Glutamatergic neuron (in vitro differentiated cells): ENCODE measurements at regions not wholly inside any gene's neighbourhood (a gene's known extent, or its start where the extent isn't known, plus 50 kb on each side); places are given as distances from the start of the nearest gene placed in this dataset.

Experiments used
- DNase-seq: peaks from one replicate; pipeline ENCODE4 v3.0.0; 2022
- H3K27ac Mint-ChIP-seq: one replicate; pipeline ENCODE4 v1.8.0; 2020; ENCODE audit warnings: mild to moderate bottlenecking, mixed read lengths, inconsistent platforms; ENCODE audit not compliant: unreplicated experiment
- H3K27me3 Mint-ChIP-seq: one replicate; pipeline ENCODE4 v1.8.0; 2020; ENCODE audit warnings: mild to moderate bottlenecking, moderate library complexity, mixed read lengths, inconsistent platforms; ENCODE audit not compliant: unreplicated experiment
- H3K36me3 Mint-ChIP-seq: one replicate; pipeline ENCODE4 v1.8.0; 2020; ENCODE audit warnings: mild to moderate bottlenecking, mixed read lengths, inconsistent platforms; ENCODE audit not compliant: unreplicated experiment
- H3K4me1 Mint-ChIP-seq: one replicate; pipeline ENCODE4 v1.8.0; 2020; ENCODE audit warnings: mild to moderate bottlenecking, low read depth, mixed read lengths, inconsistent platforms; ENCODE audit not compliant: unreplicated experiment
- H3K4me3 Mint-ChIP-seq: one replicate; pipeline ENCODE4 v1.8.0; 2020; ENCODE audit warnings: mild to moderate bottlenecking, mixed read lengths, inconsistent platforms; ENCODE audit not compliant: unreplicated experiment
- H3K9me3 Mint-ChIP-seq: one replicate; pipeline ENCODE4 v1.8.0; 2020; ENCODE audit warnings: mild to moderate bottlenecking, moderate library complexity, mixed read lengths, inconsistent platforms; ENCODE audit not compliant: unreplicated experiment
- TF ChIP-seq, protein P1 (sequence below): fragments of 200-600 bp; sonication (generic); IDR thresholded peaks from one replicate; pipeline ENCODE4 v1.5.0; 2021; ENCODE audit not compliant: partially characterized antibody, unreplicated experiment

DNA sequence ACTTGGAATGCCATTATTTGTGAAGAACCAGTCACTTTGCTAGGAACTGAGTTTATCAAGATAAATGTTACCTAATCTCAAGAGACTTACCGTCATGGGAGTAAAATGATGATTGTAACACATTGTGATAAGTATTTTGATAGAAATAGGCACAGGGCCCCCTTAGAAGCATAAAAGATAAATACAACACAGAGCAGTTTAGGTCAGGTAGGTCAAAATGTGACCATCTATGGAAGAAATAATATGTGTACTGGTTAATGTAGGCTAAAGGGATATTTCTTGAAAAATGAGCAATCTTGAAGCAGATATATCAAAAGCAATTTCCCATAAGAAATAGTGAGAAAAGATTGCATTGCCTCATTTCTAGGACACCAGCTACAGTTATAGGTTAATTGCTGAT, 1386.8 kb upstream of the ADGRL2 start:
- H3K9me3 Mint-ChIP-seq, result no peaks in the 10 kb centered on the region
- H3K27ac Mint-ChIP-seq, result no peak overlapping the region
- no peaks in the 10 kb centered on the region for H3K4me1 Mint-ChIP-seq

DNA sequence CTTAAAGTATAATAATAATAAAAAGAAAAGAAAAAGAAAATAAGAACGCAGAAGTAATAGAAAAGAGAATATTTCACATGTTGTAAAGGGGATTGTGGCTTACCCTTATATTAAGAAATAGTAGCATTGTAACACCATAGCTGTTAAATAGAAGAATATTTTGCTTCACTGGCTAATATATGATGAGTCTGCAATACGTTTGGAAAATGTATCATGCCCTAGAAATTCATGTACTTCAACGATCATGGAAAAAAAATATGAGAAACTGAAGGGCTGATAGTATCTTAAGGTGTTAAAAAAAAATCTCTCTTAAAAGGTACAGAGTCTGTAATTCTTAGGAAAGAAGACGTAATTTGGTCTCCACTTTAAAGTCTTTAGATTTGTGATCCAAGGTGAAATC, 1390.5 kb upstream of the ADGRL2 start:
- Mint-ChIP-seq H3K4me1 (no peaks in the 10 kb centered on the region), H3K9me3 (no peaks in the 10 kb centered on the region), H3K27ac (no peak overlapping the region), H3K36me3 (no peaks in the 10 kb centered on the region), H3K27me3 (no peaks in the 10 kb centered on the region), H3K4me3 (no peak overlapping the region)
- TF ChIP-seq, protein P1, sequence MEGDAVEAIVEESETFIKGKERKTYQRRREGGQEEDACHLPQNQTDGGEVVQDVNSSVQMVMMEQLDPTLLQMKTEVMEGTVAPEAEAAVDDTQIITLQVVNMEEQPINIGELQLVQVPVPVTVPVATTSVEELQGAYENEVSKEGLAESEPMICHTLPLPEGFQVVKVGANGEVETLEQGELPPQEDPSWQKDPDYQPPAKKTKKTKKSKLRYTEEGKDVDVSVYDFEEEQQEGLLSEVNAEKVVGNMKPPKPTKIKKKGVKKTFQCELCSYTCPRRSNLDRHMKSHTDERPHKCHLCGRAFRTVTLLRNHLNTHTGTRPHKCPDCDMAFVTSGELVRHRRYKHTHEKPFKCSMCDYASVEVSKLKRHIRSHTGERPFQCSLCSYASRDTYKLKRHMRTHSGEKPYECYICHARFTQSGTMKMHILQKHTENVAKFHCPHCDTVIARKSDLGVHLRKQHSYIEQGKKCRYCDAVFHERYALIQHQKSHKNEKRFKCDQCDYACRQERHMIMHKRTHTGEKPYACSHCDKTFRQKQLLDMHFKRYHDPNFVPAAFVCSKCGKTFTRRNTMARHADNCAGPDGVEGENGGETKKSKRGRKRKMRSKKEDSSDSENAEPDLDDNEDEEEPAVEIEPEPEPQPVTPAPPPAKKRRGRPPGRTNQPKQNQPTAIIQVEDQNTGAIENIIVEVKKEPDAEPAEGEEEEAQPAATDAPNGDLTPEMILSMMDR, result no peak
- no peak for DNase-seq

More for the DNA sequence above, 1386.8 kb upstream of the ADGRL2 start:
- DNase-seq, result no peak
- TF ChIP-seq, protein P1, result no peak
- Mint-ChIP-seq H3K27me3 (no peaks in the 10 kb centered on the region), H3K36me3 (no peaks in the 10 kb centered on the region), H3K4me3 (no peak overlapping the region)

DNA sequence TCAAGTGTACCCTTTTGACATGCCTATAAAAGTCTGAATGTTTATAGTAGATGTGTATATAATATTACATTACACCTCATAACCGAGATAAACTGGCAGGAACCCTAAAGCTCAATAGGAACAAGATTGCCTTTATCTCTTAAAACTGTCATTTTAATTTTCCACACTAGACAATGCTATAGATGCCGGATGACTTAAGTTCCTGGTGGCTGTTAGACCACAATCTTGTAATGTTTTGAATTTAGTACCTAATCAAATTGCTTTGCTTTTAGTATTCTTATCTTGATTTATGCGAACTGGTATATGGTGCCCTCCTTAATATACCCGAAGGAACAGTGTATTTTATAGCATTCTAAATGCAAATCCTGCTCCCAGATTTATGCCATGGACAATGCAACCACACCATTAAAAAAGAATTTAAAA, 1397.0 kb upstream of the ADGRL4 start:
- Mint-ChIP-seq H3K9me3 (peaks cover 4% of the 10 kb centered on the region), H3K36me3 (peaks cover 10% of the 10 kb centered on the region), H3K27ac (no peak overlapping the region), H3K4me3 (no peak overlapping the region), H3K4me1 (peaks cover 7% of the 10 kb centered on the region), H3K27me3 (no peaks in the 10 kb centered on the region)
- TF ChIP-seq, protein P1, result no peak
- DNase-seq, result no peak

DNA sequence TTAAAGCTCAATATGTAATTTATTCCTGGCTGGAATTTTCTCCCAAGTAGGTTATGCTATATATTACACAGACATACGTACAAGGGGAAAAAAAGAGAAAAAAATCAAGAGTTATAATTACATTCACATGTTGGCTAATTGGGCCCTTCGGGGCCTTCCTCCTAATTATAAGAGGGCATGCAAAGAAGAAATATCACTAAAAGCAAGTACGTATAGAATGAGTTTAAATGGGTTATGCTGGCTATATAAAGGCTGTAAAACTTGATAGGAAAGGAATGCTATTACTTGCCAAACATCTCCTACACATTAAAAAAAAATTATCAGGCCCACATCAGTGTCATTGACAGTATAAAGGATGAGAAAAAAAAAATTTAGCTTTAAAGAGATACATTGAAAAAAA, 1396.1 kb upstream of the ADGRL4 start:
- Mint-ChIP-seq H3K4me3 (no peak overlapping the region), H3K4me1 (peaks cover 7% of the 10 kb centered on the region), H3K27me3 (no peaks in the 10 kb centered on the region), H3K9me3 (peaks cover 4% of the 10 kb centered on the region), H3K36me3 (peaks cover 10% of the 10 kb centered on the region), H3K27ac (no peak overlapping the region)
- TF ChIP-seq, protein P1, result no peak
- no peak for DNase-seq

DNA sequence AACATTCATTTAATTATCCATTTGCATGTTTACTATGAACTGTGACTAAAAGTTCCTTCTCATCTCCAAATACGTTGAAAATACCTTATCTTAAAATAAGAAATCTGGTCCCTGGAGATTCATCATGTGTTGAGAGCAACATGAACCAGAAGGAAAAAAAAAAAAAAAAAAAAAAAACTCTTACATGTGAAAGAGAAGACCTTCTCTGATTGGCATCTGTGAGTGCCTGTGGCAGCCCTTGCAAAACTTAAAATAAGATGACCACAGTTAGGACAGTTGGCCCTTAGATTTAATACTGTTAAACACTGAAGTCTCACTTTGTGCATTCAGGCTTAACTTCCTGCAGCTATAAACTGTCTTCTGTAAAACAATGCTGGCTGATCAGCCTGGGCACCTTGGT, 1395.2 kb upstream of the ADGRL4 start:
- TF ChIP-seq, protein P1, result no peak
- Mint-ChIP-seq H3K4me3 (no peak overlapping the region), H3K27ac (no peak overlapping the region), H3K27me3 (no peaks in the 10 kb centered on the region), H3K9me3 (peaks cover 4% of the 10 kb centered on the region), H3K36me3 (peaks cover 10% of the 10 kb centered on the region), H3K4me1 (peaks cover 7% of the 10 kb centered on the region)
- DNase-seq, result no peak
